Fibroblast of the aortic adventitia (primary cell): ENCODE measurements at regions not wholly inside any gene's neighbourhood (a gene's known extent, or its start where the extent isn't known, plus 50 kb on each side); places are given as distances from the start of the nearest gene placed in this dataset.

Experiments used
- DNase-seq: peaks from one replicate; pipeline ENCODE4 v3.0.0-alpha.2; 2010; ENCODE audit warnings: low read depth
- H3K4me3 ChIP-seq: 2 replicates; pipeline ENCODE4 v1.5.1; 2011; ENCODE audit warnings: low read depth, mild to moderate bottlenecking, control low read depth, low read length, moderate library complexity
- TF ChIP-seq, protein P1 (sequence below): IDR thresholded peaks from 2 replicates; pipeline ENCODE4 v1.5.1; 2011; ENCODE audit warnings: mild to moderate bottlenecking, low read length, control low read depth, inconsistent platforms; ENCODE audit not compliant: insufficient read depth

DNA sequence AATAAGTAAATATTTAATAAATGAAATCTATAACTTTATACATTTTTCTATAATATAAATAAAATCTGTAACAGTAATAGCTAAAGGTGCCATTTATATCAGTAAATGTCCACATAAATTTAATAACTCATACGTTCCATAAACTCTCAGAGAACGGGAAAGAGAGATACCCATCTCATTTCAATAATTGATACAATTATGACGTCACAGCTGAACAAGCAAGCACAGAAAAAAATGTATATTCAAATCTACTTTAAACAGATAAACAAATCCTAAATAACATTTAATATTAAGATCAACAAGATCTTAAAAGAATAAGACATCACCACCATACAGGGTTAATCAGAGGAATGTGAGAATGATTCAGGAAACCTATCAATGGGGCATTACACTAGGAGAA, 1136.5 kb downstream of the TBC1D22A start:
- H3K4me3 ChIP-seq: no peak overlapping the region
- DNase-seq: no peak
- TF ChIP-seq, protein P1, sequence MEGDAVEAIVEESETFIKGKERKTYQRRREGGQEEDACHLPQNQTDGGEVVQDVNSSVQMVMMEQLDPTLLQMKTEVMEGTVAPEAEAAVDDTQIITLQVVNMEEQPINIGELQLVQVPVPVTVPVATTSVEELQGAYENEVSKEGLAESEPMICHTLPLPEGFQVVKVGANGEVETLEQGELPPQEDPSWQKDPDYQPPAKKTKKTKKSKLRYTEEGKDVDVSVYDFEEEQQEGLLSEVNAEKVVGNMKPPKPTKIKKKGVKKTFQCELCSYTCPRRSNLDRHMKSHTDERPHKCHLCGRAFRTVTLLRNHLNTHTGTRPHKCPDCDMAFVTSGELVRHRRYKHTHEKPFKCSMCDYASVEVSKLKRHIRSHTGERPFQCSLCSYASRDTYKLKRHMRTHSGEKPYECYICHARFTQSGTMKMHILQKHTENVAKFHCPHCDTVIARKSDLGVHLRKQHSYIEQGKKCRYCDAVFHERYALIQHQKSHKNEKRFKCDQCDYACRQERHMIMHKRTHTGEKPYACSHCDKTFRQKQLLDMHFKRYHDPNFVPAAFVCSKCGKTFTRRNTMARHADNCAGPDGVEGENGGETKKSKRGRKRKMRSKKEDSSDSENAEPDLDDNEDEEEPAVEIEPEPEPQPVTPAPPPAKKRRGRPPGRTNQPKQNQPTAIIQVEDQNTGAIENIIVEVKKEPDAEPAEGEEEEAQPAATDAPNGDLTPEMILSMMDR: no peak

DNA sequence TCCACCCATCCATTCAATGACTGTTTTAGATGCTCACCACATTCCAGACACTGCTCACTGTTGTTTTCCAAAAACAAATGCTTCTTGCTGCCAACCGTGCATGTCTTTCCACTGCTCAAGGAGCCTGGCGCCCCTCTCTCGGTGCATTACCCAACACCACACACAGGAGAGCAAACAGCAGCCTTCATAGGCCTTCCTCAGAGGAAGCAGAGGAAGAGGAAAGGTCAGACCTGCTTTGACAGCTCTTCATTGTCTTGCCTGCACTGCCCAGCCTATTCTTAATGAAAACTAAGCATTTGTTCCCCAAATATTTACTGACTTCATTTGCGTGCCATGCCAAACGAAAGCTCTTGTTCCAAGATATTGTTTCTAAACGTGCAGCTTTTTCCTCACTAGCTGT, 1129.2 kb downstream of the TBC1D22A start:
- TF ChIP-seq, protein P1: no peak
- no peak for DNase-seq
- H3K4me3 ChIP-seq: no peak overlapping the region

DNA sequence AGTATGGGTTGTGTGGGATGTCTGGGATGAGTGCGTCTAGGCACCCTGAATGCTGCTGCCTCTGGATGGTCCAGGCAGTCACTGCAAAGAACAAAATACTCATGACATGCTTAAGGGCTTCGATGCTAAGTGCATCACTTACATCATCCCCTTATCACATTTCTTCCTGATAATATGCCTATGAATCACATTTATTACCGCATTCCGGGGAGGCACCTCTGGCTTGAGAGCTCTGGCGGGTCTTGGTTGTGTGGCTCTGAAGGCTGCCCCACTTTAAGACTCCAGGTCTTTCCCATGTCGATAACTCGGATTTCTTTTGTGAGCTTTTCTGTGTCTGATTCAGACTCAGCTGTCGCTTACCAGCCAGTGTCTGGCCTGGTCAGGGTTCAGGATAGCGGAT, 1126.4 kb downstream of the TBC1D22A start:
- no peak for DNase-seq
- TF ChIP-seq, protein P1: no peak
- H3K4me3 ChIP-seq: no peak overlapping the region

DNA sequence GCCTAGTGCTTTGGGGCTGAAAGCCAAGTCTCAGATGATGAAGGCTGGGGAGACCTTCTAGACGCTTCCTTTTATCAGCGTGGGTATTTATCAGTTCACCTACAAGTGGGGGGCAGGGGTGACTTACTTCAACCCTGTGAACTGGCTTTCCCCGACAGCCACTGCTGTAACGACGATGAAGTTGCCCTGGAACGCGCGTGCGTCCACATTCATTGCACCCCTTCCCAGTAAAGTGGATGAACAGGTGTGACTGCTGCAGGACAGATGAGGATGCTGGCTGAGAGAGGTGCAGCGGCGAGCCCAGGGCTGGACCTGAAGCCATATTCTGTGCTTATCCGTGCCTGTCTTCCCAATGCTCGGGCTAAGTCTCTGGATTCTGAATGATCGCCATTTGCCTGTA, 1122.3 kb downstream of the TBC1D22A start:
- no peak for DNase-seq
- TF ChIP-seq, protein P1: no peak
- H3K4me3 ChIP-seq: no peak overlapping the region

DNA sequence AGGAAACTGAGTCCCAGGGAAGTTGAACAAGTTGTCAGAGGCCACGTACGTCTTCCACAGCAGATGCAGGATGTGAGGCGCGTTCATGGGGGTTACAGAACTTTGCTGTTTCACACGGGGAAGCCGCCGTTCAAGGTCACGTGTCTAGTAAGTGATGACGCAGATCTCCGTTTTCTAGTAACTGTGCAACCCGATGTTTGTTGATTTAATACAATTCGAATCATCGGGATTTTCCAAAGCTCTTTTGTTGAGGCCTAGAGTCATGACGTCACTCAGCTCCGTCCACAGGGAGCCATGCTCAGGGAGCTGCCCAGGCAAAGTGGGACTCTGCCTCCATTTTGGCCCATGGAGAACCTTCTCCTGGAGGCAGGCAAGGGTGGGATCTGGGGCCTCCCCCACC, 1121.8 kb downstream of the TBC1D22A start:
- TF ChIP-seq, protein P1: no peak
- no peak overlapping the region for H3K4me3 ChIP-seq
- DNase-seq: no peak

DNA sequence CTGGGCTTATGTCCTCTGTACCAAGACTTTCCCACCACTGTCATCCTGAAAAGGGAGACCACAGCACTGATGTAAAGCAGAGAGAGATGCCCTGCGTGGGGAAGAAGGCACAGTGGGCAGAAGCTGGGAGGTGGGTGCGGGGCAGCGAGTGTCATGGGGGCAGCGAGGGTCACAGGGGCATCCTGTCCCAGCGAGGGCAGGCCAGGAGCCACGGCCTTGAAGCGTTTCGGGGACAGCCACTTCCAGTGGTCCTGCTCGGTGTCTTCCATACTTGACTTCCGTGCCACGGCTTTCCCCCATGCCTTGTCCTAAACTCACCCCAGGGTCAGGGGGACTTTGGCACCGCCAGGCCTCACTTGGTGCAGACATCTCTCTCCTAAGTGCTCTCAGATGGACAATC, 1121.3 kb downstream of the TBC1D22A start:
- DNase-seq: no peak
- no peak overlapping the region for H3K4me3 ChIP-seq
- TF ChIP-seq, protein P1: no peak

DNA sequence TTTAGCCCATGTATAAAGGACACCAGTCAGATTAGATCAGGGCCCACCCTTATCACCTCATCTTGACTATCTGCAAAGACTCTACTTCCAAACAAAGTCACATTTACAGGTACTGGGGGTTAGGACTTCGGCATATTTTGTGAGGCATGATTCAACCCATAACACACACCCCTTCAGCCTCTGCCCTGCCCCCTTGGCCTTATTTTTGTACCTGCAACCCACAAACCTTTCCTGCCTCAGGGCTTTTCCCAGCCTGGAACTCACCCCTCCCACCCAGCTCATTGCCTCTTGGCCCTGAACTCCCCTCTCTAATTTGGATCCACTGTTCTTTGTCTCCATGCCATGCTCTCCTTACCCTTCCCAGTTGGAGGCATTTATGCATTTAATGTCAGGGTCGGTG, 1116.9 kb downstream of the TBC1D22A start:
- H3K4me3 ChIP-seq: no peak overlapping the region
- TF ChIP-seq, protein P1: no peak
- no peak for DNase-seq
